Transverse colon (tissue), 4 donors: ENCODE measurements at regions not wholly inside any gene's neighbourhood (a gene's known extent, or its start where the extent isn't known, plus 50 kb on each side); places are given as distances from the start of the nearest gene placed in this dataset.

Experiments
- CTCF ChIP-seq, 5 experiments: fragments of 200-600 bp in 3 of 5; fragments of 450-650 bp in 2 of 5; sonication (generic) in 3 of 5; IDR thresholded peaks; 1 replicate in 2 of 5; 2 replicates in 3 of 5; pipeline ENCODE4 v1.5.1; 2016 to 2017; ENCODE audit warnings: antibody characterized with exemption in 5 of 5, inconsistent platforms in 3 of 5, mild to moderate bottlenecking in 2 of 5, moderate library complexity in 1 of 5
- POLR2AphosphoS5 ChIP-seq, 3 donors: sonication (generic); formaldehyde crosslinking; IDR thresholded peaks; one replicate each; pipeline ENCODE4 v1.6.1; 2016; ENCODE audit warnings: antibody characterized with exemption in 3 of 3

GRCh38 chr2:18501729-18502128 is 58.7 kb downstream of the RDH14 start:
- no peak for TF ChIP-seq CTCF (IDR thresholded peaks at IDR 0.05)
- TF ChIP-seq POLR2AphosphoS5 (IDR thresholded peaks at IDR 0.05), result no peak
